ENCODE measurements at regions not wholly inside any gene's neighbourhood (a gene's known extent, or its start where the extent isn't known, plus 50 kb on each side); places are given as distances from the start of the nearest gene placed in this dataset.

DNA sequence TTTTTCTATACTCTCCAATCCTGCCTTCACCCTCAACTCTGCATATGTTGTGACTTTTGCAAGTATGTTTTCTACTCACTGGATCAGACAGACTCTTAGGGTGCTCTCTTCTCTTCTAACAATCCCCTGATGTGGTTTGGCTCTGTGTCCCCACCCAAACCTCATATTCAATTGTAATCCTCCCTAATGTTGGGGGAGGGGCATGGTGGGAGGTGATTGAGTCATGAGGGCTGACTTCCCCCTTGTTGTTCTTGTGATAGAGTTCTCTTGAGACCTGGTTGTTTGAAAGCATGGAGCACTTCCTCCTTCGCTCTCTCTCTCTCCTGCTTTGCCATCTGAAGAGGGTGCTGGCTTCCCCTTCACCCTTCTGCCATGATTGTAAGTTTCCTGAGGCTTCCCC lies 148.9 kb upstream of the IGSF21 start:
- no peak overlapping the region; the same call in 1 of the 2 replicates for H3K14ac ChIP-seq (ENCODE audit: insufficient read depth, low read length)
- peak overlapping the region in 2 of 3 experiments; percentile 39 to 41; a peak in 3 of 7 replicates for H3K27ac Mint-ChIP-seq
- H4K5ac ChIP-seq (ENCODE audit: insufficient read length, low read depth, low read length) = no peak overlapping the region
- DNase-seq = no peak
- peaks cover 22% of the 10 kb centered on the region in 2 experiments for H3K4me1 Mint-ChIP-seq
- no peak overlapping the region for H2BK120ac ChIP-seq (ENCODE audit: low read depth, low read length, poor library complexity, severe bottlenecking)
- H3K9me3 ChIP-seq (ENCODE audit: control insufficient read depth, low read depth, low read length) = no peaks in the 10 kb centered on the region
- H3K27me3 Mint-ChIP-seq (ENCODE audit: low read depth) = peaks cover 34% of the 10 kb centered on the region
- no peak overlapping the region for H3K4ac ChIP-seq (ENCODE audit: low read depth, low read length)
- H3K4me2 ChIP-seq (ENCODE audit: insufficient read depth, insufficient read length, low read length) = no peak overlapping the region
- peaks cover 11% of the 10 kb centered on the region; the same call in 1 of the 2 replicates for H3K4me1 ChIP-seq (ENCODE audit: insufficient read depth, low read length)
- no peak for TF ChIP-seq CTCF (conservative IDR thresholded peaks at IDR 0.05)
- no peaks in the 10 kb centered on the region for H3K79me2 ChIP-seq (ENCODE audit: insufficient read depth, low read length)
- no peak overlapping the region for H3K23ac ChIP-seq (ENCODE audit: insufficient read length, low read depth, low read length)
- no peak overlapping the region for H2AK5ac ChIP-seq (ENCODE audit: insufficient read length, low read length)
- H3K23me2 ChIP-seq (ENCODE audit: insufficient read length, low read depth, low read length, poor library complexity, severe bottlenecking) = no peaks in the 10 kb centered on the region
- no CpG with 5 or more reads among the region's 1 CpG for WGBS (ENCODE audit: extremely low coverage, insufficient read length, low lambda C conversion rate)
- H2BK5ac ChIP-seq (ENCODE audit: insufficient read length, low read length) = no peak overlapping the region
- H4K20me1 ChIP-seq (ENCODE audit: control insufficient read depth, insufficient read depth, insufficient read length) = no peaks in the 10 kb centered on the region
- no peak overlapping the region for H3K18ac ChIP-seq (ENCODE audit: insufficient read length, low read depth, low read length)
- no peak overlapping the region for H3K4me3 Mint-ChIP-seq
- no peak overlapping the region for H2AFZ ChIP-seq (ENCODE audit: low read length)
- no peak overlapping the region for H4K8ac ChIP-seq (replicated peaks; ENCODE audit: insufficient read length, low read depth, low read length)
- H3K79me1 ChIP-seq (ENCODE audit: insufficient read depth, low read depth, low read length, poor library complexity, severe bottlenecking) = no peaks in the 10 kb centered on the region
- H2BK20ac ChIP-seq (ENCODE audit: low read depth, low read length, poor library complexity, severe bottlenecking) = no peak overlapping the region
- no peak overlapping the region for H3T11ph ChIP-seq (ENCODE audit: low read length)
- no peak overlapping the region for H3K27ac ChIP-seq (ENCODE audit: insufficient read length, low read depth, low read length)
- no peak overlapping the region for H2BK12ac ChIP-seq (ENCODE audit: insufficient read length, low read depth, low read length)
- no peaks in the 10 kb centered on the region for H3K36me3 Mint-ChIP-seq (ENCODE audit: insufficient read depth in 1 of 3, low read depth in 3 of 3)
- H3K27me3 ChIP-seq (ENCODE audit: insufficient read depth, low read length) = no peaks in the 10 kb centered on the region; the same call in 1 of the 2 replicates
- no peak overlapping the region for H3K9ac ChIP-seq (ENCODE audit: extremely low read depth, insufficient read length, low read length)
- H3K56ac ChIP-seq (ENCODE audit: insufficient read length, low read depth, low read length) = no peak overlapping the region
- H3K9me3 Mint-ChIP-seq = no peaks in the 10 kb centered on the region
- no peak overlapping the region for H2BK15ac ChIP-seq (ENCODE audit: low read depth, low read length)
- H4K91ac ChIP-seq (ENCODE audit: insufficient read length, low read depth, low read length) = no peak overlapping the region

Measured in H9 (cell line).